ENCODE measurements at regions not wholly inside any gene's neighbourhood (a gene's known extent, or its start where the extent isn't known, plus 50 kb on each side); places are given as distances from the start of the nearest gene placed in this dataset.

- H3K79me2 ChIP-seq (ENCODE audit: control insufficient read depth, insufficient read depth, low read length) = no peaks in the 10 kb centered on the region
- ChIA-PET POLR2A (no interaction called here), CTCF (no interaction called here)
- no peaks in the 10 kb centered on the region for H3K9me1 ChIP-seq (replicated peaks; ENCODE audit: control insufficient read depth, extremely low read depth, insufficient read depth, low read length)
- H3K4me3 ChIP-seq (replicated peaks in 1 of 3; ENCODE audit: insufficient read depth in 1 of 3, low read depth in 1 of 3, low read length in 3 of 3) = no peak overlapping the region
- H4K20me1 ChIP-seq (replicated peaks; ENCODE audit: control insufficient read depth, extremely low read depth, insufficient read depth, low read length) = no peaks in the 10 kb centered on the region
- no peak overlapping the region for H2AFZ ChIP-seq (ENCODE audit: low read depth, low read length)
- H3K36me3 ChIP-seq (ENCODE audit: control insufficient read depth in 2 of 2, extremely low read depth in 1 of 2, insufficient read depth in 2 of 2, low read length in 2 of 2) = no peaks in the 10 kb centered on the region
- H3K9ac ChIP-seq (replicated peaks; ENCODE audit: extremely low read depth, insufficient read depth, low read length) = no peak overlapping the region
- intact Hi-C loops (cut with micrococcal nuclease) (no loop called here), dilution Hi-C loops (cut with MboI; ENCODE audit: extremely low pct_ligation_motif_present, low sequenced_read_pairs) (no loop called here)
- H3K9me3 ChIP-seq (replicated peaks; ENCODE audit: control insufficient read depth, insufficient read depth, low read length) = no peaks in the 10 kb centered on the region
- BruUV-seq (replicated peaks) = no TSS peak
- FAIRE-seq = no peak
- no peak for TF ChIP-seq FOS (IDR thresholded peaks at IDR 0.05; ENCODE audit: borderline replicate concordance, insufficient read depth, low read length)
- no peak for TF ChIP-seq MYC (IDR thresholded peaks at IDR 0.05; ENCODE audit: low read depth, low read length)
- no peak for TF ChIP-seq POLR2AphosphoS5 (IDR thresholded peaks at IDR 0.05; ENCODE audit: insufficient read depth, low read depth, low read length)
- TF ChIP-seq EZH2 (IDR thresholded peaks at IDR 0.05; ENCODE audit: borderline replicate concordance, low read depth, low read length, severe bottlenecking) = no peak
- TF ChIP-seq POLR2A (IDR thresholded peaks at IDR 0.05; ENCODE audit: low read depth, low read length) = no peak
- no peak for TF ChIP-seq CTCF (IDR thresholded peaks at IDR 0.05; ENCODE audit: extremely low read depth in 1 of 2, insufficient read depth in 1 of 2, low read depth in 1 of 2, low read length in 2 of 2)
- no peak overlapping the region for H3K27ac ChIP-seq (ENCODE audit: insufficient read depth, low read depth, low read length)
- H3K4me2 ChIP-seq (ENCODE audit: insufficient read depth, low read length) = no peak overlapping the region
- no peaks in the 10 kb centered on the region for H3K4me1 ChIP-seq (ENCODE audit: control insufficient read depth, extremely low read depth, insufficient read depth, low read length)
- no peak for DNase-seq (ENCODE audit: low read depth, low spot score)
- H3K27me3 ChIP-seq (ENCODE audit: control insufficient read depth in 2 of 2, insufficient read depth in 2 of 2, low read length in 2 of 2) = no peaks in the 10 kb centered on the region
These were observed 980.5 kb upstream of the CNTN5 start for GRCh38 chr11:98040061-98040808.

- Histone ChIP-seq H3K9ac (replicated peaks; ENCODE audit: extremely low read depth, insufficient read depth, low read length) (no peak overlapping the region), H2AFZ (ENCODE audit: low read depth, low read length) (no peak overlapping the region), H3K36me3 (ENCODE audit: control insufficient read depth in 2 of 2, extremely low read depth in 1 of 2, insufficient read depth in 2 of 2, low read length in 2 of 2) (no peaks in the 10 kb centered on the region), H3K4me2 (ENCODE audit: insufficient read depth, low read length) (no peak overlapping the region), H3K27ac (ENCODE audit: insufficient read depth, low read depth, low read length) (no peak overlapping the region), H3K4me1 (ENCODE audit: control insufficient read depth, extremely low read depth, insufficient read depth, low read length) (no peaks in the 10 kb centered on the region), H3K79me2 (ENCODE audit: control insufficient read depth, insufficient read depth, low read length) (no peaks in the 10 kb centered on the region), H3K9me3 (replicated peaks; ENCODE audit: control insufficient read depth, insufficient read depth, low read length) (no peaks in the 10 kb centered on the region), H3K4me3 (replicated peaks in 1 of 3; ENCODE audit: insufficient read depth in 1 of 3, low read depth in 1 of 3, low read length in 3 of 3) (no peak overlapping the region), H3K9me1 (replicated peaks; ENCODE audit: control insufficient read depth, extremely low read depth, insufficient read depth, low read length) (no peaks in the 10 kb centered on the region), H3K27me3 (ENCODE audit: control insufficient read depth in 2 of 2, insufficient read depth in 2 of 2, low read length in 2 of 2) (no peaks in the 10 kb centered on the region), H4K20me1 (replicated peaks; ENCODE audit: control insufficient read depth, extremely low read depth, insufficient read depth, low read length) (no peaks in the 10 kb centered on the region)
- dilution Hi-C loops (cut with MboI; ENCODE audit: extremely low pct_ligation_motif_present, low sequenced_read_pairs) (no loop called here), intact Hi-C loops (cut with micrococcal nuclease) (no loop called here)
- no peak for TF ChIP-seq FOS (IDR thresholded peaks at IDR 0.05; ENCODE audit: borderline replicate concordance, insufficient read depth, low read length)
- no peak for TF ChIP-seq CTCF (IDR thresholded peaks at IDR 0.05; ENCODE audit: extremely low read depth in 1 of 2, insufficient read depth in 1 of 2, low read depth in 1 of 2, low read length in 2 of 2)
- TF ChIP-seq EZH2 (IDR thresholded peaks at IDR 0.05; ENCODE audit: borderline replicate concordance, low read depth, low read length, severe bottlenecking) = no peak
- TF ChIP-seq POLR2A (IDR thresholded peaks at IDR 0.05; ENCODE audit: low read depth, low read length) = no peak
- no peak for TF ChIP-seq MYC (IDR thresholded peaks at IDR 0.05; ENCODE audit: low read depth, low read length)
- no peak for TF ChIP-seq JUN (IDR thresholded peaks at IDR 0.05; ENCODE audit: borderline replicate concordance, insufficient read depth, insufficient read length, low read depth)
- no peak for TF ChIP-seq GATA2 (IDR thresholded peaks at IDR 0.05; ENCODE audit: insufficient read depth, insufficient read length, low read depth, low read length)
- no peak for TF ChIP-seq MAX (IDR thresholded peaks at IDR 0.05; ENCODE audit: insufficient read depth, insufficient read length)
- no peak for TF ChIP-seq POLR2AphosphoS5 (IDR thresholded peaks at IDR 0.05; ENCODE audit: insufficient read depth, low read depth, low read length)
- BruUV-seq (replicated peaks) = no TSS peak
- CTCF ChIA-PET = no interaction called here
- POLR2A ChIA-PET = no interaction called here
- no peak for DNase-seq (ENCODE audit: low read depth, low spot score)
- FAIRE-seq = no peak
These were observed 973.1 kb upstream of the CNTN5 start for GRCh38 chr11:98047647-98048046.

Data from endothelial cell of umbilical vein (primary cell).